Fibroblast of lung (primary cell): ENCODE measurements at regions not wholly inside any gene's neighbourhood (a gene's known extent, or its start where the extent isn't known, plus 50 kb on each side); places are given as distances from the start of the nearest gene placed in this dataset.

ENCODE experiments used
- EZH2 ChIP-seq: IDR thresholded peaks from 2 replicates; pipeline ENCODE4 v1.5.1; 2012; ENCODE audit warnings: low read length, control low read depth, mild to moderate bottlenecking; ENCODE audit errors: missing control alignments
- TF ChIP-seq, protein P1 (sequence below), 2 donors: IDR thresholded peaks in 1 of 2; conservative IDR thresholded peaks in 1 of 2; 1 replicate in 1 of 2; 2 replicates in 1 of 2; pipeline ENCODE4 v1.5.1; 2011 to 2012; ENCODE audit warnings: low read length in 2 of 2, control low read depth in 1 of 2, inconsistent platforms in 1 of 2, low read depth in 1 of 2, mild to moderate bottlenecking in 1 of 2

DNA sequence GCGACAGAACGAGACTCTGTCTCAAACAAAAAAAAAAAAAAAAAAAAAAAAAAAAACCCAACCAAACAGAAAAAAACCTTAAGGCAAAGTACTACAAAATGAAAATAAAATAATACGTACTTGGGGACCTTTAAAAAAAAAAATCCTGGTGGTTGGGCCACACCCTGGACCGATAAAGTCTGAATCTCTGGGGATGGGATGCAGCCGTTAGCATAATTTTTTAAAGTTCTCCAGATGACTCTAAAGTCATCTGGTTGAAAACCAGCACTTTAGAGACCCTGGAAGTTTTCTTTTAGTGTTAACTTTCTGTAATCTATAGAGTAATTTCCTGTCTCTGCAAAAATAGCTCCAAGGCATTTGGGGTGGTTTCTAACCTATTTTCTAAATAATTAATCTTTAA lies 142.9 kb upstream of the SALL4 start:
- TF ChIP-seq, protein P1, sequence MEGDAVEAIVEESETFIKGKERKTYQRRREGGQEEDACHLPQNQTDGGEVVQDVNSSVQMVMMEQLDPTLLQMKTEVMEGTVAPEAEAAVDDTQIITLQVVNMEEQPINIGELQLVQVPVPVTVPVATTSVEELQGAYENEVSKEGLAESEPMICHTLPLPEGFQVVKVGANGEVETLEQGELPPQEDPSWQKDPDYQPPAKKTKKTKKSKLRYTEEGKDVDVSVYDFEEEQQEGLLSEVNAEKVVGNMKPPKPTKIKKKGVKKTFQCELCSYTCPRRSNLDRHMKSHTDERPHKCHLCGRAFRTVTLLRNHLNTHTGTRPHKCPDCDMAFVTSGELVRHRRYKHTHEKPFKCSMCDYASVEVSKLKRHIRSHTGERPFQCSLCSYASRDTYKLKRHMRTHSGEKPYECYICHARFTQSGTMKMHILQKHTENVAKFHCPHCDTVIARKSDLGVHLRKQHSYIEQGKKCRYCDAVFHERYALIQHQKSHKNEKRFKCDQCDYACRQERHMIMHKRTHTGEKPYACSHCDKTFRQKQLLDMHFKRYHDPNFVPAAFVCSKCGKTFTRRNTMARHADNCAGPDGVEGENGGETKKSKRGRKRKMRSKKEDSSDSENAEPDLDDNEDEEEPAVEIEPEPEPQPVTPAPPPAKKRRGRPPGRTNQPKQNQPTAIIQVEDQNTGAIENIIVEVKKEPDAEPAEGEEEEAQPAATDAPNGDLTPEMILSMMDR (conservative IDR thresholded peaks at IDR 0.05 in 1 of 2, IDR thresholded peaks at IDR 0.05 in 1 of 2; ENCODE audit: low read depth in 1 of 2, low read length in 2 of 2): no peak
- TF ChIP-seq EZH2: no peak
